Memory B cell (primary cell): ENCODE measurements at regions not wholly inside any gene's neighbourhood (a gene's known extent, or its start where the extent isn't known, plus 50 kb on each side); places are given as distances from the start of the nearest gene placed in this dataset.
"Not testable (repeated sequence)": the region's sequence is repeated elsewhere in the genome, so short reads cannot be mapped to it uniquely, and the experiment has no call there.

Source experiments
- ATAC-seq: fragments of 150-1000 bp; cut with Tn5 transposase; 2 replicates; pipeline ENCODE4 v1.10.0; 2021; ENCODE audit warnings: low read depth, mild to moderate bottlenecking, moderate library complexity
- DNase-seq, 2 donors: peaks; one replicate each; pipeline ENCODE4 v3.0.0; 2022; ENCODE audit warnings: low spot score in 2 of 2
- H3K27ac Mint-ChIP-seq: one replicate; pipeline ENCODE4 v1.8.0; 2022; ENCODE audit warnings: mild to moderate bottlenecking, moderate library complexity, mixed read lengths
- H3K27me3 Mint-ChIP-seq: one replicate; pipeline ENCODE4 v1.8.0; 2022; ENCODE audit warnings: mixed read lengths
- H3K36me3 Mint-ChIP-seq: one replicate; pipeline ENCODE4 v1.8.0; 2022; ENCODE audit warnings: mild to moderate bottlenecking, mixed read lengths
- H3K4me1 Mint-ChIP-seq: one replicate; pipeline ENCODE4 v1.8.0; 2022; ENCODE audit warnings: mixed read lengths
- H3K4me3 Mint-ChIP-seq: one replicate; pipeline ENCODE4 v1.8.0; 2022; ENCODE audit warnings: mild to moderate bottlenecking, moderate library complexity, mixed read lengths
- H3K9me3 Mint-ChIP-seq: one replicate; pipeline ENCODE4 v1.8.0; 2022; ENCODE audit warnings: mixed read lengths

DNA sequence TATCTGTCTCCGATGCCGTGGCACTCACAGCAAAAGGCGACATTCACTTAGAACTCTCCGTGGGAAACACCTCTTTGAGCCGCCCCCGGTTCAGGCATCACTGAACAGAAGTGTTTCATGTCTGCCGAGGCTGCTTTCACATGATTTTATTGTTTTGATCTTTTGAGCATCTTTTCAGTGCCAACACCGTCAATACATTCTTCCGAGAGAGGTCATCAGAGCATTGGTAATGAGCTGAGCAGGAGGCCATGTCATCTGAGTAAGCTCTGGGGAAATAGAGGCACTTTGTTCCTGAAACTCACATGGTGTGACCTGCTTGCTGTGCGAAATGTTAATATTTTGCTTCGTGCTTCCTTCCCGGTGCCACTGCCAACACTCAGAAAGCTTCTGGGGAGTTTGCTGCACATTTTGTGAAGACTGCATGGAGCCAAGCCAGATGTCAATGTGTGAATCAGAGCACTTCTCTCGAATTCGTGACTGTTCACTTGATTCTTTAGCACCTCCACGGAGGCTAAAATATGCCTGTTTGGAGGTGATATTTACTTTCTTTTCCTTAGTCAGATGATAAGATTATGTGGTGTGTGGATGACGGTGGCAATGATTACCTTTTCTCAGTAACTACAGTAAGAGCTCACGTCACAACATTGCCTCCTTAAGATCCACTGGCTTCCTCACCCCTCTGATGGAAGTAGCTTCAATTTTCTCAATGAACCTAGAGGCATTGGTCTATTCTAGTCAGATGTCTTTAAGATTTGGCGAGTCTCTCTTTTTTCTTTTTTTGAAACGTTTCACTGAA, 222.3 kb upstream of the HS3ST1 start:
- no peak overlapping the region for H3K27ac Mint-ChIP-seq
- no peaks in the 10 kb centered on the region for H3K36me3 Mint-ChIP-seq
- peaks cover 8% of the 10 kb centered on the region for H3K27me3 Mint-ChIP-seq
- no peak overlapping the region for H3K4me3 Mint-ChIP-seq
- H3K4me1 Mint-ChIP-seq: peaks cover 2% of the 10 kb centered on the region
- H3K9me3 Mint-ChIP-seq: peaks cover 1% of the 10 kb centered on the region
- no peak for ATAC-seq
- no peak for DNase-seq

DNA sequence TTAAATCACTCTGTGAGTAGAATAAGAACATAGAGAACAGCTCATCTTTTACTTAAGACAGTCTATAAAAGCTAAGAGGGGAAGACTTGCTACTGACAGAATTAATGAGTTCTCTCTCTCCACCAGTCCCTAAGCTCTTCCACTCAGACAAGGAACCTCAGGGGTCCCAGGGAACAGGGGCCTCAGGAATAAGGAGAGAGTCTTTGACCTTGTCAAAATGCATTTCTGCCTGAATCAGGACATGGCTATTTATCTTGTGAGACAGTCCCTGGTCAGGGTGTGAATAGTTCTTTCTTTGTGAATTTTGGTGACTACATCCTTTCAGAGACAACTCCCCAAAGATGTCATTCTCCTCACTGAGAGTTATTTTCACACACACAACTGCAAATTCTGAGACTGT, 218.7 kb upstream of the HS3ST1 start:
- Mint-ChIP-seq H3K36me3 (peaks cover 3% of the 10 kb centered on the region), H3K4me1 (peaks cover 2% of the 10 kb centered on the region), H3K27ac (no peak overlapping the region), H3K9me3 (peaks cover 5% of the 10 kb centered on the region), H3K27me3 (peaks cover 10% of the 10 kb centered on the region), H3K4me3 (no peak overlapping the region)
- ATAC-seq: no peak
- no peak for DNase-seq

- not testable (repeated sequence) for H3K27me3 Mint-ChIP-seq, DNase-seq, ATAC-seq, H3K36me3 Mint-ChIP-seq, H3K4me3 Mint-ChIP-seq, H3K9me3 Mint-ChIP-seq, H3K27ac Mint-ChIP-seq, H3K4me1 Mint-ChIP-seq
Measured at GRCh38 chr4:11643081-11643480, 214.4 kb upstream of the HS3ST1 start.

DNA sequence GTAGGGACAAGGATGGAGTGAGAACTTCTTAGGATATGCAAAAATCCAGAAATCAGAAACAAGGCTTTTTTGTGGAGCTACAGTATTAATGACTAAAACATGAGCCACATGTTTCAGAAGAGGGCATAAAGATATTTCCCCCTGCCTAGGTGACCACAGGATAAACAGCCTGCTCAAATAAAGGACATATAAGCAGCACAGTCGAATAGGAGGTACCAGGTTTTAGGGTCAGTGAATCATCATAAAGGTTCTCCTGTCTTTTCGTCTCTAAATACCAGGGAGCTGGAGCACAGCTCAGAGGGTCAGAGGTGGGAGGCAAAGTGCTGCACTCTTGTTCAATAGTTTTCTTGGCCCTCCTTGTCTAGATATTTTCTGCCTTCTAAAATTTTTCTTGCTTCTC, 211.9 kb upstream of the HS3ST1 start:
- no peak for ATAC-seq
- no peak overlapping the region for H3K4me3 Mint-ChIP-seq
- peaks cover 3% of the 10 kb centered on the region for H3K36me3 Mint-ChIP-seq
- no peak overlapping the region for H3K27ac Mint-ChIP-seq
- H3K9me3 Mint-ChIP-seq: peaks cover 6% of the 10 kb centered on the region
- DNase-seq: no peak
- H3K27me3 Mint-ChIP-seq: peaks cover 6% of the 10 kb centered on the region
- no peaks in the 10 kb centered on the region for H3K4me1 Mint-ChIP-seq

GRCh38 chr4:11636551-11636950, 207.9 kb upstream of the HS3ST1 start:
- H3K27me3 Mint-ChIP-seq: peaks cover 4% of the 10 kb centered on the region
- H3K27ac Mint-ChIP-seq: no peak overlapping the region
- H3K4me3 Mint-ChIP-seq: no peak overlapping the region
- H3K36me3 Mint-ChIP-seq: no peaks in the 10 kb centered on the region
- no peaks in the 10 kb centered on the region for H3K4me1 Mint-ChIP-seq
- no peak for ATAC-seq
- peaks cover 2% of the 10 kb centered on the region for H3K9me3 Mint-ChIP-seq
- no peak for DNase-seq

DNA sequence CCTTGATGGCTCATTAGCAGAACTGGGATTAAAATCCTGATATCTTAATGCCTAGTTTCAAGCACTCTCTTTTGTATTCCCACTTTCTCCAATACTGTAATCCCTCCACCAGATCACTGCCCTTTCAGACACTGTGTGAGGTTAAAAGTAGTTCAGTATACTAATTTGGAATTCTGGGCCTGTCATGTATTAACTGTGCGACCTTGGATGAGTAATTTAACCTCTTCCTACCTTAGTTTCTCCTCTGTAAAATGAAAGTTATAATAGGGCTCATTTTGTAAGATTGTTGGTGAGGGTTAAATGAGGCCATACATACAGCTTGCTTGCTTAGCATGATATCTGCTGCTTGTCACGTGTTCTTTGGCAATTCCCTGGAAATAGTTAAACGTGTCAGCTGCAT, 207.3 kb upstream of the HS3ST1 start:
- H3K4me1 Mint-ChIP-seq: peaks cover under 1% of the 10 kb centered on the region
- no peak overlapping the region for H3K4me3 Mint-ChIP-seq
- no peaks in the 10 kb centered on the region for H3K36me3 Mint-ChIP-seq
- peaks cover 4% of the 10 kb centered on the region for H3K27me3 Mint-ChIP-seq
- peaks cover 2% of the 10 kb centered on the region for H3K9me3 Mint-ChIP-seq
- no peak for ATAC-seq
- no peak overlapping the region for H3K27ac Mint-ChIP-seq
- no peak for DNase-seq

DNA sequence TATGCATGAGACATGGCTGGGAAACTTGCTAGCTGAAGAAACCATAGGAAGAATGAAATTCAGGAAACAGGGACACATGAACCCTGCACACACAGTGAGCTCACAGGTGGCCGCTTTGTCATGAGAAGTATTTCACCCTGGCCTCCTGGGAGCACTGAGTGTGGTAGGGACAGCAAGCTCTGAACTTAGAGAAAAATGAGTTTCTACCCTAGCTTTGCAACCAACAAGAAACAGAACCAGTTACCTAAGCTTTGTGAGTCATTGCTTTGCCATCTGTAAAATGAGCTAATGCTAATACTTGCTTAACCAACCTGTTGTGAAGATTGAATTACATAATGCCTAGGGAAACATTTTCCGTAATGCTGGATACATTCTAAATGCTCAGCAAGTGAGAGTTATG, 206.6 kb upstream of the HS3ST1 start:
- peaks cover 3% of the 10 kb centered on the region for H3K27me3 Mint-ChIP-seq
- ATAC-seq (no peak), DNase-seq (no peak)
- peaks cover 2% of the 10 kb centered on the region for H3K9me3 Mint-ChIP-seq
- H3K4me3 Mint-ChIP-seq: no peak overlapping the region
- H3K27ac Mint-ChIP-seq: no peak overlapping the region
- H3K36me3 Mint-ChIP-seq: no peaks in the 10 kb centered on the region
- H3K4me1 Mint-ChIP-seq: peaks cover 7% of the 10 kb centered on the region

DNA sequence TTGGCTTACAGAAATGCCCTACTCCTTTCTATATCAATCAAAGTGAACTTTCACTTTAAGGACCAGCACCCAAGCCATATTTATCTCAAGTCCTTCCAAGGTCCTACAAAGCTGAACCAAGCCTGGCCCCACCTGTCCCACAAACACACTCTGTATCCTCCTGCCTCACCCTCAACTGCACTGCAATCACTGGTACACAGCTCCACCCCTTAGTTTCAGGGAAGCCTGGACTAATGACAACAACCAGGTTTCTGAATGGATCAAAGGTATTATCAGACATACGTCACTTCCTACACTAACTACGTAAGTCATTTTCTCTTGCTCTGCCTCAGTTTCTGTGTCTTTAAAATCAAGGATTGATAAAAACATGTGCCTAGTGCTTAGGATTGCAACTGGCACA, 205.6 kb upstream of the HS3ST1 start:
- H3K27ac Mint-ChIP-seq: no peak overlapping the region
- DNase-seq (no peak), ATAC-seq (no peak)
- peaks cover 12% of the 10 kb centered on the region for H3K4me1 Mint-ChIP-seq
- H3K9me3 Mint-ChIP-seq: peaks cover 2% of the 10 kb centered on the region
- H3K27me3 Mint-ChIP-seq: peaks cover 4% of the 10 kb centered on the region
- no peaks in the 10 kb centered on the region for H3K36me3 Mint-ChIP-seq
- H3K4me3 Mint-ChIP-seq: no peak overlapping the region

- ATAC-seq (no peak), DNase-seq (no peak)
- Mint-ChIP-seq H3K36me3 (no peaks in the 10 kb centered on the region), H3K4me3 (no peak overlapping the region), H3K4me1 (peaks cover 12% of the 10 kb centered on the region), H3K27me3 (peaks cover 4% of the 10 kb centered on the region), H3K27ac (no peak overlapping the region), H3K9me3 (no peaks in the 10 kb centered on the region)
Measured at GRCh38 chr4:11633430-11633829, 204.7 kb upstream of the HS3ST1 start.

DNA sequence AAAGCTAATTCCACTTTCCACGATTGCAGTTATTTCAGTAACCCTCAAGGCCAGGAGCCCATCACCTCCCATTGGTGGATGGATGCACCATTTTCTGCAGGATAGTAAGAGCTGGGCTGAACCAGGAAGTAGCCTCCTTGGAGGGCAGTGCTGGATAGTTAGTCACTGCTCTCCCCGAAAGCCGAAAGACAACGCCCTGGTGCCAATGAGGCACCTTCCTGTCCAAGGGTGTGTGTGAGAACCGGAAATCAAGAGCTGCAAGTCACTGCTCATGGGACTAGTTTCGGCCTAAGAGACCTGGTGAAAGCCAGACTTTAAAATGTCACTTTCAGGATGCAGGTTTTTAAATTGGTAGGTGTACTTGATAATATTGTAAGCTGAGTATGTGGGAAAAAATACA, 203.8 kb upstream of the HS3ST1 start:
- Mint-ChIP-seq H3K36me3 (no peaks in the 10 kb centered on the region), H3K4me3 (no peak overlapping the region), H3K27me3 (peaks cover 4% of the 10 kb centered on the region), H3K4me1 (peaks cover 12% of the 10 kb centered on the region), H3K9me3 (no peaks in the 10 kb centered on the region), H3K27ac (no peak overlapping the region)
- DNase-seq (no peak), ATAC-seq (no peak)

DNA sequence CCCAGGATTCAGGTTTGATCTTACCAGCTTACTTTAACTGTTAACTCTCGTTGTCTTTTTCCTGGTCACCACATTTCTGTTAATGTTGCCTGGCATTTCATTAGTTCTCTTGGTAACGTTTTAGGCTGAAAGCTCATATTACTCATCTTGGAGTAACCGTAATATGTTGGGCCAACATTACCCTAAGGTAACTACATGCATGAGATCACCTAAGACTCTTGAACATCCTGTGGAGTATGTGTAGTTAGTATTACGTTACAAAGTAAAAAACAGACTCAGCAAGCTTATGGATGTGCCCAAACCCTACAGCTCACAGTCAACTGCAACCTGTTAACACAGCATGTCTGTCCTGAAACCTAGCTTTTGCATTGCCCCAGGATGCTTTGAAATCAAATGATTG, 203.3 kb upstream of the HS3ST1 start:
- Mint-ChIP-seq H3K4me3 (no peak overlapping the region), H3K27me3 (peaks cover 7% of the 10 kb centered on the region), H3K9me3 (no peaks in the 10 kb centered on the region), H3K36me3 (peaks cover 3% of the 10 kb centered on the region), H3K27ac (no peak overlapping the region), H3K4me1 (peaks cover 12% of the 10 kb centered on the region)
- ATAC-seq (no peak), DNase-seq (no peak)

DNA sequence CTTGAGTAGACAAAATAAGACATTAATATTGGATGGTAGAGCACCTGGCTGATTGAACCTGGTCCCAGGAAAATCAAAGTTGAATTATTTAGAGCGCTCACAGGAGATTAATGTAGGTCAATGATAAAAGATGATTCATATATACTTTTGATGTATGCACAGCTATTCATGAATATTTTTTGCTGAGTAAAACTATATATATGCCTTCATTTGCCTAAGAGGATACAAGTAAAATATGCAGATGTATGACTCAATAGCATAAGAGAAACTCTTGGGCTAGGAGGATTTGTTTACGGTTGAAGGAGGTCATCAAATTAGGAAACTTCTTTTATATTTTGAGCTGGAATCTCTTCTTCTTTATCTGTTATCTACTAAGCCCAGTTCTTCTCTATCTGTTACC, 202.7 kb upstream of the HS3ST1 start:
- no peak overlapping the region for H3K27ac Mint-ChIP-seq
- H3K4me1 Mint-ChIP-seq: peaks cover 12% of the 10 kb centered on the region
- peaks cover 3% of the 10 kb centered on the region for H3K36me3 Mint-ChIP-seq
- H3K9me3 Mint-ChIP-seq: no peaks in the 10 kb centered on the region
- peaks cover 7% of the 10 kb centered on the region for H3K27me3 Mint-ChIP-seq
- no peak for ATAC-seq
- DNase-seq: no peak
- H3K4me3 Mint-ChIP-seq: no peak overlapping the region

- Mint-ChIP-seq H3K27me3 (peaks cover 7% of the 10 kb centered on the region), H3K27ac (no peak overlapping the region), H3K36me3 (peaks cover 3% of the 10 kb centered on the region), H3K4me3 (no peak overlapping the region), H3K4me1 (peaks cover 12% of the 10 kb centered on the region), H3K9me3 (no peaks in the 10 kb centered on the region)
- DNase-seq: no peak
- no peak for ATAC-seq
Measured at GRCh38 chr4:11628093-11628725, 199.5 kb upstream of the HS3ST1 start.

DNA sequence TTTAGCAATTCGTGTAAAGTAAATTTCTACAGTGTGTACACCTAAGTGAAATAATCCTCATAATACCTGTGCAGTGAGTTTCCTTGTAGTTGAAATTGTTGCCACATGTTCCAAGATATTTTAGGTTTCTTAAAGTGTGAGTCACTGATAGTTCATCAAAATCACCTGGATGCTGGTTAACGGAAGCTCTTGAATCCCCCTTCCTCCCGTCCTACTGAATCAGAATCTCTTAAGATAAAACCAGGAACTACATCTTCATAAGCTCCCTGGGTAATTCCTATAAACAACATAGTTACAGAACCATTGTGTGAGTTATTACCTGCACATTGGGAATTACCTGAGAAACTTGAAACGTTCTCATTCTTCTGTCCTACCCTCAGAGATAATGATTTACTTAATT, 197.4 kb upstream of the HS3ST1 start:
- H3K4me3 Mint-ChIP-seq: no peak overlapping the region
- peaks cover 12% of the 10 kb centered on the region for H3K4me1 Mint-ChIP-seq
- DNase-seq (no peak), ATAC-seq (no peak)
- no peak overlapping the region for H3K27ac Mint-ChIP-seq
- H3K9me3 Mint-ChIP-seq: no peaks in the 10 kb centered on the region
- peaks cover 3% of the 10 kb centered on the region for H3K36me3 Mint-ChIP-seq
- H3K27me3 Mint-ChIP-seq: peaks cover 7% of the 10 kb centered on the region

GRCh38 chr4:11625211-11625610, 196.5 kb upstream of the HS3ST1 start:
- peaks cover 4% of the 10 kb centered on the region for H3K4me1 Mint-ChIP-seq
- peaks cover 3% of the 10 kb centered on the region for H3K36me3 Mint-ChIP-seq
- peaks cover 7% of the 10 kb centered on the region for H3K27me3 Mint-ChIP-seq
- no peak overlapping the region for H3K4me3 Mint-ChIP-seq
- ATAC-seq: no peak
- no peaks in the 10 kb centered on the region for H3K9me3 Mint-ChIP-seq
- H3K27ac Mint-ChIP-seq: no peak overlapping the region
- no peak for DNase-seq
